ENCODE measurements at regions not wholly inside any gene's neighbourhood (a gene's known extent, or its start where the extent isn't known, plus 50 kb on each side); places are given as distances from the start of the nearest gene placed in this dataset.
"Not testable (repeated sequence)": the region's sequence is repeated elsewhere in the genome, so short reads cannot be mapped to it uniquely, and the experiment has no call there.

DNA sequence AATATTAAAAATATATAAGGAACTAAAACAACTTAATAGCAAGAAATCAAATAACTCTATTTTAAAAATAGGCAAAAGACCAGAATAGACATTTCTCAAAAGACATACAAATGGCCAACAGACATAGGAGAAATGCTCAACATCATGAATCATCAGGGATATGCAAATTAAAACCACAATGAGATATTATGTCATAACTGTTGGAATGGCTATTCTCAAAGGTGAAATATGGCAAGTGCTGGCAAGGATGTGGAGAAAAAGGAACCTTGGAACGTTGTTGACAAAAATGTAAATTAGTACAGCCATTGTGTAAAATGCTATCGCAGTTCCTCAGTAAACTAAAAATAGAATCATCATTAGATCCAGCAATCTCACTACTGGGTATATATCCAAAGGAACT lies 468.5 kb downstream of the NFIB start:
- DNase-seq (ENCODE audit: low read depth, low spot score): no peak
- no peak overlapping the region for H3K27ac ChIP-seq

DNA sequence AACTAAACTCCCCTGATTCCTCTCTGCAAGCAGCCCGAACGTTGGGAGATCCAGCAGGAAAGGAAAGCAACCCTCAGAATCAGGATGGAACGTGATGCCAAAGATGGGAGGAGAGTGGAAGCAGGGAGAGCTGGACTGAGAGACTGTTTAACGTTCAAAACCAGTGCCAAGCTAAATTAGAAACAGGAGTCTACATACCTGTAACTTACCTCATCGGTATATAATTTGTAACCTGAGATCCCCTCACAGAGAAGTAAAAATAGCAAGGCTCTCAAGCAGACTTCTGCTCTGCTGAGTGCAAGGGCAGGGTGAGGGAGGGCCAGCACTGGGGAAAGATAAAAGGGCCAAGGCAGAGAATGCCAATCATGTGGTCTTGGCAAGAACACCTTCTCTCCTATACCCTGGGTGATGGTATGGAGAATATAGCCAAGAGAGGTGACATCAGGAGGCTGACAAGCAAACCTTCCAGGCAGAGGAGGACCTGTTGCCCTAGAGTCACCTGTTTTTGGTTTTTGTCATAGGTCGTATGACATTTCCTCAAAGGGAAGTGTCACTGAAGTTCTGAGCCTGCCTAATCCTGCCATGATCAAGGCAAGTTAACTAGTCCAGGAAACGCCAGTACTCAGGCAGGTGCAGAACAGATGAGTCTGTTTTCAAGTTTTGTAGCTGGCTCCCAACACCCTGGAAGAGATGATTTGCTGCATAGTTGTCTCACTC lies 472.0 kb downstream of the NFIB start:
- no peak overlapping the region for H3K27ac ChIP-seq
- no peak for DNase-seq (ENCODE audit: low read depth, low spot score)

DNA sequence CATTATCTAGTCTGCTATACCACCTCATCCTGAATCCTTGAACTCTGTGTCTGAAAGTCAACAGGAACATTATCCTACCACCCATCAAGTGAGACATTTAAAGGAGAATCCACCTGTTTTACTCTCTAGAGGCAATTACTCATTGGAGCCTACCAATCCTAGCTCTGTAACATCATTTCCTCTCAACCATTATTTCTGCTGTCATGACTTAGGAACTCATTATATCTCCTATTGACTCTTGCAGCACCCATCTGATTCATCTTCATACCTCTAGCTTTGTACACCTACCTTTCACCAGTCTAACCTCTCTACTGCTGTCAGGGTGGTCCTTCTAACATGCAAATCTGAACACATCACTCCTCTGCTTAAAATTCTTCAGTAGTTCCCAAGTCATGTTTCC lies 481.5 kb downstream of the NFIB start:
- peak overlapping the region; percentile 15 for H3K27ac ChIP-seq
- DNase-seq (ENCODE audit: low read depth, low spot score): peak; percentile 48

DNA sequence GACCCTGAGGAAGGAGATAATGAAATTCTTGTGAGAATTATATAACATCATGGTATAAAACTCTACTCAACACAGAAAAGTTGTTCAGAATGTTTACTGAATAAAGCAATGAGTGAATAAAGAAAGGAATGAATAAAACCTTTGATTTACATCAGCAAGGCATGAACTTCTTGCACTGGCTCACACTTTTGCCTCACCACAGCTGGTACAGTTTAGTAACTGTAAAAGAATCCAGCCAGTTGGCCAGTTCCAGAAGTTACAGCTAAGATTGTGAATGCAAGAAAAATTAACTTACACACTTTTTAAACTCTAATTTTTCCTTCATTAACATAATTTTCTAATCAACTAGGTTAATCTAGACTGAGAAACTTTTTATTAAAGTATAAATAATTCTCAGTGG lies 490.9 kb downstream of the NFIB start:
- no peak for DNase-seq (ENCODE audit: low read depth, low spot score)
- H3K27ac ChIP-seq: no peak overlapping the region

DNA sequence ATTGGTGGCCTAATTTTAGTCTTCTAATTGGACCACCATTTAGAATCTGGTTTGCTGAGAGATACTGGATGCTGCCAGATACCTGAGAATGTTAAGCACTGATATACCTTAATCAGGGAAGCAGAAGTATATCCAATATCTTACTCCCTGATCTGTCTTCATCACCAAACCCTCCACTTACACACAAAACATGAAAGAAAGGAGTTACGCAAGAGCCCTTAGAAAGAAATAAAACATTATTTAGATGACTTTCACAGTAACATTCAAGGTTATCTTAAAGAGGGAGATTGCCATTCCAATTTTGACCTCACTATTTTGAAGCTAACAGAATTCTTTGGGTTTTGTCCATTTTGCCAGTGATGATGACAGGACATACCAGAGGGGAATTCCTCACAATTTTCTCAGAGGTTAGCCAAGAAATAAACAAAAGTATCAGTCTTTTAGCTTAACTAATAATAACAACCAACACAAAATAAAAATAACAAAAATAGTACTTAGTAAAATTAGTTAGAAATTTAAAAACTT lies 496.1 kb downstream of the NFIB start:
- no peak for DNase-seq (ENCODE audit: low read depth, low spot score)
- H3K27ac ChIP-seq: peak overlapping the region; percentile 39

DNA sequence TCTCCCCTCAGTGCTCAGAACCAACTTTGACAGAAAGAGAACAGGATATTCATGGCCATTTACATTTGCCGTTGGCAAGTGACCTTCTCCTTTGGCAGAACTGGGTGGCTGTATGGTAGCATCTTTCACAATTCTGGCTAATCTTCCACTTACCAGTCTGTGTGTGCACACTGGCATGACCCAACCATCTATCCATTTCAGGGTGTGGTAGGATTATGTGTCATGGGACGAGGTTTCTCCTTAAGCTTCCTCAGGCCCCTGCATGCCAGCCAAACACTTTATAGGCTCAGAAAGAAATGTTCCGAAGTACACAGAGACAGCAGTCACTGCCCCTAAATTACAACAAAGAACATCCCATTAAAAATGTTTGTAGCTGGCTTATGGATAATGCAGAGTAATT lies 497.1 kb downstream of the NFIB start:
- peak; percentile 69 for DNase-seq (ENCODE audit: low read depth, low spot score)
- H3K27ac ChIP-seq: peak overlapping the region; percentile 39

DNA sequence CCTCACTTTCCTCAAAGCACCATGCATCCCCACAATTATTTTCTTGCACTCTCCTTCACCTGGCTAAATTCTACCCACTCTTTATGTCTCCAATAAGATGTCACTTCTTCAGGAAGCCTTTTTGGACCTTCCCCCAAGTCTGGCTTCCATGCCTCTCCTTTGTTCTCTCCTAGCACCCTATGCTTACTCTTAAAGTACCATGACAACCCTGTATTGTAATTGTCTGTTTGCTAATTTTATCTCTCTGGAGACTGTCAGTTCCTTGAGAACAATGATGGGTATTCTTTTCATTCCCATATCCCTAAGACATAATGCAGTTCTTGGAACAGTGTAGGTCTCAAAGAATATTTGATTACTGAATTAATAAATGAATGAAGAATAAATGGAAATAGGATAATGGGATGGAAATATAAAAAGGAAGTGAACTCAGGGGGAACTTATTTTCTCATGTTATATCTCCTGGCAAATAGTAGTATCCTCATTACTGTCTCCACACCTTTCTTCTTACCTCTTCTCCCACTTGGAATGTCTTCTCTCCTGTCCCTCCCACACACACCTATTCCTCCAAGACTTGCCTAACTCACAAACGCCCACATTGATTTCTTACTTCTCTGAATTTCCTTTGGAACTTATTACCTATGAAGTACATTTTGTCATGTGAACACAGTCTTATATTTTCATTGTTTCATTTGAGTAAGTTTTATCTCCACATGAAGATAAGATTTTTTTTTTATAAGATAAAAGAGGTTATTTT lies 499.1 kb downstream of the NFIB start:
- no peak overlapping the region for H3K27ac ChIP-seq

DNA sequence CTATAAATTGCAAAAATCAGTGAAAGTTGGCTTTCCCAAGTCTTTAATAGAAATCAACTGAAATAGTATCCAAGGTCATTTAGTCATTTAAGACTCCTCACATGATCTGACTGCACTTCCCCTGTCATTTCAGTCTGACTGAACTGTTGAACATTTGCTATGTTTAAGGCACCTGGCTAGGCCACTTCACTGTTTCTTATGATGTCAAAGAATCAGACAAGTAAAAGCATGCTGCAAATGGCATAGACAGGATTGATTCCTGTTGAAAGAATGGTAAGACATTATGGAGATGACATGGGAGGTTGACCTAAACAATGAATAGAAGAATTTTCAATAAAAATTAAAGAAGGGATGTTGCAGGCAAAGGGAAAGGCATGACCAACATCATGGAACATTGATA lies 502.1 kb downstream of the NFIB start:
- no peak for DNase-seq (ENCODE audit: low read depth, low spot score)
- no peak overlapping the region for H3K27ac ChIP-seq

More for the DNA sequence above, 499.1 kb downstream of the NFIB start:
- DNase-seq (ENCODE audit: low read depth, low spot score): no peak

DNA sequence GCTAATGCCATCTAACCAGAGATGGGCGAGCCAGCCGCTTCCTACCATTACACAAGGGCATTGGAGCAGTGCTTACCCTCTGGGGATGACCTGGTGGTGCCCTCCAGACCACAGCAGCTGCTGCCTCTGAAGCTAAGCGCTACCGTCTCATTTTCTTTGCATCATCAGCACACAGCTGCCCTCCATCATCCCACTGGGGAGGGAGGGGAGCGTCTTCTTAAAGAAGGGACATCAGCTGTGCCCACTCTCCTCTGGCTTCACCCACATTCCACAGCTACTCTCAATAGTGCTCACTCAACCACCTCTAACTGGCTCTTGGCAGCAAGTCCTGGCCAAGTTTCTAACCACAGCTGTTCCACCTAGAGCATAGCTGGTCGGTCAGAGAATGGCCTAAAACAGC lies 503.4 kb downstream of the NFIB start:
- H3K27ac ChIP-seq: no peak overlapping the region

DNA sequence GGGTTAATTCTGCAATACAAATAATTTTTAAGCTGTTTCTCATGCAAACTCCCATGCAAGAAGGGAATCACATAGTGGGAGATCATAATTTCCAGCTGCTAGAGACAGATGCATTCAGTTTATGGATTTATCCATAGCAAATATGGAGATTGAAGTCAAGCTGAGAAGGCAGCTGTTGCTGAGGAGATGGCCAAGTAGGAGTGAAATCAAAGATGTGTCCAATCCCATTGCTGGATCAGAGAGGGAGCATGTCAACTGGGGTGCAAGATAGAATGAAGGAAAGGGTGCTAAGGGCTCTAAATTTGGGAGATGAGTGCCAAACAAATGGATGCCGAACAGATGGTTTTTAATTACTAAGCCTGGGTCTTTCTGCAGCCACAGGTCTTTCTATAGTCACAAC lies 504.5 kb downstream of the NFIB start:
- DNase-seq (ENCODE audit: low read depth, low spot score): no peak
- no peak overlapping the region for H3K27ac ChIP-seq

More for the DNA sequence above, 503.4 kb downstream of the NFIB start:
- no peak for DNase-seq (ENCODE audit: low read depth, low spot score)

DNA sequence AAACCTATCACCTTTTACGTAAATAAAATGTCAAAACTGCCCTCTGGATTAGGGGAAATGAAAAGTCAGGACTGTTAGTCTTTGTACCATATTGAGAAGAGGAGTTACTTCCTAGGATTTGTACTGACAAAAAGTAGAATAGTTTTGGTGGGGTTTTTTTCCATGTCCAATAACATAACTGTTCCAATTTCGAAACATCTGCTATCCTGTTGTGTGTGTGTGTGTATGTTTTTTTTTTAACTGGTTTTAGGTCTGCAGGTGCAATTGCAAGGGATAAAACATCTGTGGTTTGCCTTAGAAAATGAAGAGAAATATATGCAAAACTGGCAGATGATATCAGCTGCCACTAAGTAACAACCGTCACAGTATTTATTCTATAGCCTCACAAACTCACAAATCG lies 506.8 kb downstream of the NFIB start:
- no peak overlapping the region for H3K27ac ChIP-seq
- DNase-seq (ENCODE audit: low read depth, low spot score): no peak

DNA sequence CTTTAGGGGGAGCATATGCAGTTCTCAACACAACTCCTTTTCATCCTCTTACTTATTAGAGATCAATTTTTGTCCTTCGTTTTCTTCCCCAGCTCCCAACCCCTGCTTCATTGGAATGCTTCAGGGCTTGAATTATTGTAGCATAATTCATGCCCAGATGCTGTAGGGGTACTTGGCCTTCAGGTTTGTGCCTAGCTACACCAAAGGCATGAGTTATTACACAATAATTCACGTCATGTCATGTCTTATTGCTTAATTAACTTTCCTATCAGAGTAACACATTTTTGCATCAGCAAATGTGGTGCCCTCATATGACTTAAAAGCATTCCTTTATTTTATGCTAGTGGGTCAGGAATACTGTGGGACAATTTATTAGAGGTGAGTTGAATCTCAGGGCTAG lies 507.2 kb downstream of the NFIB start:
- no peak overlapping the region for H3K27ac ChIP-seq
- no peak for DNase-seq (ENCODE audit: low read depth, low spot score)

DNA sequence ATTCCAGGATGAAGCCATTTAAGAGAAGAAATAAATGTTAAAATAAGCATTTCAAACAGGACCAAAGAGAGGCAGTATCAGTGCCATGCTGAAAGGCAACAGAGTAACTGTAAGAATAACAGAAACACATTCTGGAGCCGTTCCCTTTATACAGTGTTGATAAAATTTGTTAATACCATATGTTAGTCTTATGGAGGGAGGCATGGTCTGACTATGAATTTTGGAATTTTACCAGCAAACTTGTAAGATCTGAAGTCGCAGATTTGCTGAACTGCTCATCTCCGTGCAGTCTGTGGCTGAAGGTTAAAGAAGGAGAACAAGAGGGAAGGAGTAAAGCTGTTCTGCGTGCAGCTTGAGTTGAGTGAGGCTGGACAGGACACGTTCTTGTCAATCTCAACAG lies 508.4 kb downstream of the NFIB start:
- no peak overlapping the region for H3K27ac ChIP-seq
- no peak for DNase-seq (ENCODE audit: low read depth, low spot score)

DNA sequence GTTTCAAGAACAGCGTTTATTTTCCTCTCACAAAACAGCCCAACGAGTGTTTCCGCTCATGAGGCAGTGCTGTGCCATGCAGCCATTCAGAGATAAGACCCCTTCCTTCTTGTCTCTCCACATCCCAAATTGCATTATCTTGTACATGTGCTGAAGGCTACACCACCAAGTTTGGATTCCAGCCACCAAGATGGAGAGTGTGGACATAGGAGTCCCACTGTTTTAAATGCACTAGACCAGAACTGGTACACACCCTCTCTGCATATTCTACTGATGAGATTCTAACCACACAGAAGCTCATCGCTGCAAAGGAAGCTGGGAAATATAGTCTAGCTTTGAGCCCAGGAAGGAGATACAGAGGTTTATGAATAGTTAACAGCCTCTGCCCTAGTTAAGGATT lies 509.4 kb downstream of the NFIB start:
- DNase-seq (ENCODE audit: low read depth, low spot score): peak; percentile 18
- H3K27ac ChIP-seq: no peak overlapping the region

DNA sequence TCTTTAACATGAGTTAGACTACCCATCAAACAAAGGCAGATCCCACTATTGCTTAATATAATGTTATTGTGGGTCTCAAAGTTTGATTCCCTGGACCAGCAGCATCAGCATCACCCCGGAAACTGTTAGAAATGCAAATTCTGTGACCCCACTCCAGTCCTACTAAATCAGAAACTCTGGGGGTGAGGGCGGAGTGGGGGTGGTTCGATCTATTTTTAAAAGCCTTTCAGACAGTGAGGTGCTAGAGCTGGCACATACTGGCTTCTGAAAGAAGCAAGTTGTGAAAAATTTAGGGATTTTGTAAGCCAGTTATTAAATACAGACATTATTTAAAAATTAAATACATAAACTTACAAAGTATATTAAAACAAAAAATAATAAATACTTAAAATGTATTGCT lies 513.2 kb downstream of the NFIB start:
- no peak for DNase-seq (ENCODE audit: low read depth, low spot score)
- H3K27ac ChIP-seq: no peak overlapping the region

DNA sequence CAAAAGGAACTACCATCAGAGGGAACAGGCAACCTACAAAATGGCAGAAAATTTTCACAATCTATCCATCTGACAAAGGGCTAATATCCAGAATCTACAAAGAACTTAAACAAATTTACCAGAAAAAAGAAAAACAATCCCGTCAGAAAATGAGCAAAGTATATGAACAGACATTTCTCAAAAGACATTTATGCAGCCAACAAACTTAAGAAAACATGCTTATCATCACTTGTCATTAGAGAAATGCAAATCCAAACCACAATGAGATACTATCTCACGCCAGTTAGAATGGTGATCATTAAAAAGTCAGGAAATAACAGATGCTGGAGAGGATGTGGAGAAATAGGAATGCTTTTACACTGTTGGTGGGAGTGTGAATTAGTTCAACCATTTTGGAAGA lies 516.2 kb downstream of the NFIB start:
- not testable (repeated sequence) for H3K27ac ChIP-seq; DNase-seq (ENCODE audit: low read depth, low spot score)

DNA sequence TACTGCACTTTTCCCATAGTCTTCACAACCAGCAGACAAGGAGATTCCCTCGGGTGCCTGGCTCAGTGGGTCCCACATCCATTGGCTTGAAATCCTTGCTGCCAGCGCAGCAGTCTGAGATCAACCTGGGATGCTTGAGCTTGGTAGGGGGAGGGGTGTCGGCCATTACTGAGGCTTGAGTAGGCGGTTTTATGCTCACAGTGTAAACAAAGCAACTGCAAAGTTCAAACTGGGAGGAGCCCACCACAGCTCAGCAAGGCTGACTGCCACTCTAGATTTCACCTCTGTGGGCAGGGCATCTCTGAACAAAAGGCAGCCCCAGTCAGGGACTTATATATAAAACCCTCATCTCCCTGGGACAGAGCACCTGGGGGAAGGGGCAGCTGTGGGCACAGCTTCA lies 512.3 kb upstream of the MPDZ start:
- DNase-seq (ENCODE audit: low read depth, low spot score): no peak
- H3K27ac ChIP-seq: no peak overlapping the region

DNA sequence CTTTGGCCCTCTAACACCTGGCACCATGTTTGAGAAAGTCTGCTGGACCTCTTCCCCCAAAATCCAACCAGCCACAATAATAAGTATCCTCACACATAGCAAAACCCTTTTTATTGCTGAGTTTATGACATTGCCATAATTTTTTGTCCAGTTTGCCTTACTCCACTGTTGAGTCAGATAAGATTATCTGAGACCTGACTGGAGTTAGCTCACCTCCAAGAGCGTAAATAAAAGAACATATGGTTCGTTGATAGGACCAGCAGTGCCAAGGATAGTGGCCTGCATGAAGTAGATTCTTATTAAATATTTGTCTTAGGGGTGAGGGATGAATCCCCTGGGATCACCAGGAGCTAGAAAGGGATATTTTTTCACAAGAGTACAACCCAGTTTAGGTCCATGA lies 510.6 kb upstream of the MPDZ start:
- H3K27ac ChIP-seq: no peak overlapping the region
- no peak for DNase-seq (ENCODE audit: low read depth, low spot score)

DNA sequence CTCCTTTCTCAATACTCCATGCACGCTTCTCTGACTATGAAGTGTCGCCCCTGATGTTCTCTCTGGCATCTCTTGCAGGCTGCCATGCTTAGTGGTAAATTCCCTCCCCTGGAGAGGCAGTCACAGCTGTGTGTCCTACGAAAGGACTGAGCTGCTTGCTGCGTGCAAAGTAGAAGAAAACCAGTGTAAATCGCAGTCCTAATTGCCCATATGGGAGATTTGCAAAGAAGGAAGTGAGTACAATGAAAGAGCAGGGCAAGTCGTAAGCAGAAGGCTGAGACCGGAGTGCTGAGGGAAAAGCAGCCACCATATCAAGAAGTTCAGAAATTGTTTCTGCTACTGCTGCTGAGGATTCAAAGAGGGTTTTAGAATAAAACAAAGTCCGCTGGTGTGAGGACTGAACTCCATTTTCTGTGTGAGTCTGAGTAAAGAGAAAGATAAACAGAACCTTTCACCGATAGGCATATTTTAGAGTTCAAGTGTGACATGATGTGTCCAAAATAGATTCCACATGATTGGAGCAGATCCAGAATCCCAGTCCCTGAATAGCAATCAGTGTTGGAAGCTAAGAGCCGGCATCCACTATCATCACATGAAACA lies 507.8 kb upstream of the MPDZ start:
- H3K27ac ChIP-seq: no peak overlapping the region
- DNase-seq (ENCODE audit: low read depth, low spot score): no peak

DNA sequence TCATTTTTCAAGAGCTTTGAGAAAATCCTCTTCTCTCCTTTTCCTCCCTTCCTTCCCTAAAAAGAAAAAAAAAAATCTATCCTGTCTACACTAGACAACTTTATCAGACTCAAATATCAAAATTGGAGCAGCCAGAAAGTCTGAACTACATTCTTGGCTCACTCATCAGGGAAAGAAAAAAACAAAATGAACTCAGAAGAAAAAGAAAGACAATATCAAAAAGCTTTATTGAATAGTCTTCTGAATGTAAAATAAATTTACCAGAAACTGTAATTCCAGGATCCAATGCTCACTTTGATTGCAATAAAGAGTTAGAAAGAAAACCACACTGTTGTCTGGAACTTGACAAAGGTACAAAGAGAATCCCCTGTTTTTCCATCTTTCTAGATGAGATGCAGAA lies 507.2 kb upstream of the MPDZ start:
- no peak overlapping the region for H3K27ac ChIP-seq

DNA sequence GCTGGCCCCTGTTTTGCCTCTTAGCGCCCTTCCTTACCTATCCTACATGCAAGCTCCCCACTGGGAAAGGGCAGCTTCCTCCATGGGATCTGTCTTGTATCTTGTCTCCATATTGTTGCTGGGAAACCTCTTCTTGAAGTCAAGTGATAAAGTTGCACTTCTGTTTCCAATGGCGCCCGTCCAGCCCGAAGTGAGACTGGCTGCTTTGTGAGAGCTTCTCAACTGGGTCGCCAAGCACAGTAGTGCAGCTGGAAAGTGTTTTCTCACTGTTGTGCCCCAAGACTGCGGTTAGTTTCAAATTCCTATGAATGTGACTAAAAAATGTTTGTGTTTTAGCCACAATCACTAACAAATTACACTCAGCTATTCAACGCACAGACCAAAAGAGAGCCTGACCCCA lies 506.6 kb upstream of the MPDZ start:
- DNase-seq (ENCODE audit: low read depth, low spot score): no peak
- H3K27ac ChIP-seq: no peak overlapping the region

More for the DNA sequence above, 507.2 kb upstream of the MPDZ start:
- DNase-seq (ENCODE audit: low read depth, low spot score): no peak

Measured in epithelial cell of prostate (primary cell).